HG02588 (cell line): ENCODE measurements at regions not wholly inside any gene's neighbourhood (a gene's known extent, or its start where the extent isn't known, plus 50 kb on each side); places are given as distances from the start of the nearest gene placed in this dataset.
"Not testable (repeated sequence)": the region's sequence is repeated elsewhere in the genome, so short reads cannot be mapped to it uniquely, and the experiment has no call there.

Experiments
- ATAC-seq: cut with Tn5 transposase; IDR thresholded peaks from one replicate; pipeline ENCODE4 v1.9.1; 2021; ENCODE audit warnings: mild to moderate bottlenecking, moderate library complexity; ENCODE audit not compliant: unreplicated experiment

DNA sequence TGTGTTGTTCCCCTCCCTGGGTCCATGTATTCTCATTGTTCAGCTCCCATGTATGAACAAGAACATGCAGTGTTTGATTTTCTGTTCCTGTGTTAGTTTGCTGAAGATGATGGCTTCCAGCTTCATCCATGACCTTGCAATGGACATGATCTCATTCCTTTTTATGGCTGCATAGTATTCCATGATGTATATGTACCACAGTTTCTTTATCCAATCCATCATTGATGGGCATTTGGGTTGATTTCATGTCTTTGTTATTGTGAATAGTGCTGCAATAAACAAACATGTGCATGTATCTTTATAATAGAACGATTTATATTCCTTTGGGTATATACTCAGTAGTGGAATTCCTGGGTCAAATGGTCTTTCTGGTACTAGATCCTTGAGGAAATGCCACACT is 65.1 kb upstream of the SLC13A1 start:
- ATAC-seq, result not testable (repeated sequence)

DNA sequence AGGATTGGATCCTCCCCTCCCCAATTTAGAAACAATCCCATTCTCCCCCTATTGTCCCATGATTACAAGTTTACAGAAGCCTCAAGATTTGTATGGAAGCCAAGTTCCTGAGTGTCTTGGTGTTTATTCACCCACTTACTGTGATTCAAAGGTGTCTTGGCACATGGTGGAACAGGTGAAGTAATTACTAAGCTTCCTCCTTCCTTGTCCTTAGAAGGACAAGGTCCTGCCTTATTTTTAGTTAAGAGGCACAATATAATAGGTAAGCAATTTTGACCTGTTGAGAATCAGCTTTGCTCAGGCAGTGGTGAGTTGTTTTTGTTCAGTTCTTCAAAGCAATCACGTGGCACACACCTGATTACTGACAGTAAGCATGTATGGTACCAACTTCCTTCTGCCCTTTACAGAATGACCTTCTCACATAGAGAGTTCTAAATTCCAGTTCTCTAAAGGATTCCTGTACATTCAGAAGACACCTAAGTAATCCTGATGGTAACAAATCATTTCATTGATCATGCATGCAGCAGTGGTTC is 60.7 kb upstream of the SLC13A1 start:
- no peak for ATAC-seq

DNA sequence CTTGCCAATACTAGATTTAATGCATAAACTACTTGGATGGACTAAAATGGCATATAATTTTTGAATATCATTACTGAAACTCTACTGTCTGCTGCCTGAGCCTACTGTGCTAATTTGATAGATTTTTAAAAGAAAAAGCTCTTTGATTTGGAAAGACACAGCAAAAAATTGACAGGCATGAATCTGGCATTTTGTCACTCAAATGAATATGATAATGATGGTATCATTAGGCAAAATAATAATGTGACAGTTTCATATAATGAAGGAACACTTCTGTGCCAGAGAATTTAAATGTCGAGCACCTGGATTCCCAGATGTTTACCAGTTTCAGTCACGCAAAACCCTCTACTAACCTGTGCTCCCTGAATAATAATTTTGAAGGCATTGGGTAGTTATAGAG is 60.0 kb upstream of the SLC13A1 start:
- ATAC-seq, result no peak
